ENCODE measurements at regions not wholly inside any gene's neighbourhood (a gene's known extent, or its start where the extent isn't known, plus 50 kb on each side); places are given as distances from the start of the nearest gene placed in this dataset.

DNA sequence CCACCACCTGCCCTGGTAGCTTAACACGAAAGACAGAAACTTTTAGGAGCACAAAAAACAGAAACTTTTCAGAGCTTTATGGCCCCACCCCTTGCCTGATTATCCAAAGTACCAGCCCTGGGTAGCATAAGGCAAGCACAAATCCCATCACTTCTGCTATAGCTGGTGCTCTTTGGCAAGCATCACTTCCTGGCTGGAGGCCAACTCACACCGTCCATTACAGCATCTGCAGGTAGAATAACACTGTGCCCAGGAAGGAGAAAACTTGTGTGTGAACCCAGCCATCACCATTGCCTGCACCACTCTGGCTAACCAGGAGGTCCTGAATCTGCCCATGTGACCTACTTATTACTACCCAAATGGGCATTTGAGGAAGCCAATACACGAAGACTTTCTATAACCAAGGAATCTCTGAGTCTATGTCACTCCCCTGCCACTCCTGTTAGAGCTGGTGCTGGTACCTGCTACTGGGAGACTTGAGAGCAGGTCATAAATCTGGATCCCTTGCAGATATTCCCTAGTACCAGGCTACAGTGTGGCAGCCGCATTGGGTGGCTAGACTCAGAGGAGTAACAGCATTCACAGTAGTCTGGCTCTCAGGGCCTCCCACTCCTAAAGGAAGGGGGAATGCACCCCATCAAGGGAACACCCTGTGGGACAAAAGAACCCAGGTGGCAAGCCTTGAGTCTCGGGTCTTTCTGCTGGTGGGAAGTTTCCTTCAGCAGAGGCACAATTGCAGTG lies 73.3 kb upstream of the AKAP13 start:
- Histone ChIP-seq H3K27ac (ENCODE audit: extremely low read length, insufficient read depth, low read length) (no peak overlapping the region), H3K79me2 (ENCODE audit: insufficient read depth, low read length) (no peaks in the 10 kb centered on the region), H3K4me2 (ENCODE audit: low read depth, low read length) (no peak overlapping the region), H2AFZ (ENCODE audit: low read length) (no peak overlapping the region), H4K20me1 (ENCODE audit: insufficient read depth, low read length) (no peaks in the 10 kb centered on the region), H3K36me3 (replicated peaks in 1 of 2; ENCODE audit: control insufficient read depth in 1 of 2, insufficient read depth in 2 of 2, low read length in 2 of 2) (no peaks in the 10 kb centered on the region), H3K9me3 (ENCODE audit: low read length) (no peaks in the 10 kb centered on the region), H3K4me1 (ENCODE audit: insufficient read depth, low read length) (peaks cover 1% of the 10 kb centered on the region), H3K9ac (ENCODE audit: insufficient read depth, low read depth, low read length) (no peak overlapping the region), H3K4me3 (replicated peaks in 1 of 3; ENCODE audit: insufficient read depth in 1 of 3, low read depth in 2 of 3, low read length in 3 of 3) (no peak overlapping the region), H3K27me3 (ENCODE audit: control insufficient read depth in 1 of 2, insufficient read depth in 2 of 2, low read length in 2 of 2) (no peaks in the 10 kb centered on the region; a peak in 1 of 5 replicates)
- no peak for TF ChIP-seq ZNF230 (CRISPR knock-in tag; IDR thresholded peaks at IDR 0.05)
- TF ChIP-seq MED13 (CRISPR knock-in tag; IDR thresholded peaks at IDR 0.05) = no peak
- no peak for TF ChIP-seq NFE2L2 (IDR thresholded peaks at IDR 0.05; ENCODE audit: low read length)
- no peak for TF ChIP-seq HNRNPH1 (optimal IDR thresholded peaks at IDR 0.05; ENCODE audit: low read depth, low read length)
- no peak for TF ChIP-seq BHLHE40 (IDR thresholded peaks at IDR 0.05; ENCODE audit: low read length)
- TF ChIP-seq TEAD2 (CRISPR knock-in tag; IDR thresholded peaks at IDR 0.05) = no peak
- TF ChIP-seq ARNT2 (CRISPR knock-in tag; IDR thresholded peaks at IDR 0.05; ENCODE audit: low read depth) = no peak
- no peak for TF ChIP-seq ZNF782 (CRISPR knock-in tag; IDR thresholded peaks at IDR 0.05; ENCODE audit: borderline replicate concordance)
- ChIA-PET POLR2A (no interaction called here), CTCF (ENCODE audit: low intra/inter-chr PET ratio, low total read pairs) (no interaction called here)
- no peak for FAIRE-seq
- BruUV-seq (replicated peaks) = no TSS peak
- in situ Hi-C loops (cut with HindIII; ENCODE audit: extremely low pct_ligation_motif_present, low pct_unique_long_range_greater_than_20kb) (no loop called here), intact Hi-C loops (cut with micrococcal nuclease; ENCODE audit: unreplicated experiment) (no loop called here)
- no peak for ATAC-seq
- 25% methylated on average over 2 of the region's 5 CpGs for WGBS (ENCODE audit: low lambda C conversion rate)
- DNase-seq (ENCODE audit: low spot score) = no peak

DNA sequence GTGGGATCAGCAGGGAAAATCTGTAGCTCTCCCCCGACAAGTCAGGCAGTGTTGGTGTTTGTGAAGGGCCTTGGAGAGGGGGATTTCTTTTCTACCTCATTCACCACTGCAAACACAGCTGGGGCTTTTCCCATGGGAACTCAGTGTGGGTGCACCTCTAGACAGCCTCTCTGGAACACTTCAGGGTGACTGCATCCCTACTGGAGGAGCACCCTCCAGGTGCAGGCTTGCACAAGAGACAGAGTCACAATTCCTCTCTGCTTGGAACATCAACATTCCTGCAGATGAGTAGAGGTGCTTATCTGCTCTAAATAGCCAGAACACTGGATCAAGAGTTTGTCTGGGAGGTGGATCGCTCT lies 72.7 kb upstream of the AKAP13 start:
- no peaks in the 10 kb centered on the region for H4K20me1 ChIP-seq (ENCODE audit: insufficient read depth, low read length)
- no peak overlapping the region for H3K9ac ChIP-seq (ENCODE audit: insufficient read depth, low read depth, low read length)
- peaks cover 7% of the 10 kb centered on the region for H3K4me1 ChIP-seq (ENCODE audit: insufficient read depth, low read length)
- H3K4me2 ChIP-seq (ENCODE audit: low read depth, low read length) = no peak overlapping the region
- TF ChIP-seq HCFC1 (IDR thresholded peaks at IDR 0.05; ENCODE audit: low read depth, low read length) (no peak), NR2F1 (CRISPR knock-in tag; IDR thresholded peaks at IDR 0.05) (no peak), REL (CRISPR knock-in tag; conservative IDR thresholded peaks at IDR 0.05) (no peak), ZKSCAN8 (CRISPR knock-in tag; IDR thresholded peaks at IDR 0.05; ENCODE audit: borderline replicate concordance) (no peak)
- in situ Hi-C loops (cut with HindIII; ENCODE audit: extremely low pct_ligation_motif_present, low pct_unique_long_range_greater_than_20kb) = no loop called here
- H3K4me3 ChIP-seq (replicated peaks in 1 of 3; ENCODE audit: insufficient read depth in 1 of 3, low read depth in 2 of 3, low read length in 3 of 3) = no peak overlapping the region
- DNase-seq (ENCODE audit: low spot score) (no peak), FAIRE-seq (no peak), ATAC-seq (no peak)
- H3K79me2 ChIP-seq (ENCODE audit: insufficient read depth, low read length) = no peaks in the 10 kb centered on the region
- H2AFZ ChIP-seq (ENCODE audit: low read length) = no peak overlapping the region
- no peaks in the 10 kb centered on the region for H3K36me3 ChIP-seq (replicated peaks in 1 of 2; ENCODE audit: control insufficient read depth in 1 of 2, insufficient read depth in 2 of 2, low read length in 2 of 2)
- ChIA-PET POLR2A (no interaction called here), CTCF (ENCODE audit: low intra/inter-chr PET ratio, low total read pairs) (no interaction called here)
- H3K27me3 ChIP-seq (ENCODE audit: control insufficient read depth in 1 of 2, insufficient read depth in 2 of 2, low read length in 2 of 2) = no peaks in the 10 kb centered on the region; a peak in 1 of 5 replicates
- no peaks in the 10 kb centered on the region for H3K9me3 ChIP-seq (ENCODE audit: low read length)
- no TSS peak for BruUV-seq (replicated peaks)
- 43% methylated on average over 2 of the region's 2 CpGs for whole genome bisulfite sequencing (ENCODE audit: low lambda C conversion rate)
- H3K27ac ChIP-seq (ENCODE audit: extremely low read length, insufficient read depth, low read length) = no peak overlapping the region
- intact Hi-C loops (cut with micrococcal nuclease; ENCODE audit: unreplicated experiment) = loop anchor here (2.0 kb wide), 1 partner anchor 15 kb away; no protein-coding TSS in a partner anchor
